ENCODE measurements at regions not wholly inside any gene's neighbourhood (a gene's known extent, or its start where the extent isn't known, plus 50 kb on each side); places are given as distances from the start of the nearest gene placed in this dataset.
A peak's percentile ranks its signal among the peaks of the same experiment; 100 is the strongest.

DNA sequence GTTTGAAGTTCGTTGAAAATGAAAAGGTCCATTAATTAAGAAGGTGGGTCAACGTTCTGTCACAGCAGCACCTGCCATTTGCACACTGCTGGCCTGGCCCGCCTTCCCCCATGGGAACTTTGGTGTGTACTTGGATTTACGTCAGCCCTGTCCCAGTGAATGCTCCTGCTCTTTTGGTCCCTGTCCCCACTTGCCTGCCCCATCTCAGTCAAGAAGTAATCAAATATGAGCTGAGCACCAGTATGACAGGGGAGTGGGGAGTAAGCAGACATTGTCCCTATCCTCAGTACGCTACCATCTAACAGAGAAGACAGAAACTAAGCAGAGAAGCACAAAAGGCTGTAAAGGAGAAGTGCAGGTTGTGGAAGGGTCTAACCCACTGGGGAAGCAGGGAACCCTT is 65.1 kb downstream of the SLC4A3 start:
- H3K27ac ChIP-seq (ENCODE audit: low read length), result no peak overlapping the region
- H3K4me1 ChIP-seq (ENCODE audit: insufficient read depth, low read length), result peaks cover 14% of the 10 kb centered on the region
- no peak overlapping the region for H3K9ac ChIP-seq (ENCODE audit: low read depth, low read length)
- H3K36me3 ChIP-seq (ENCODE audit: insufficient read depth, low read depth, low read length), result no peaks in the 10 kb centered on the region
- no peaks in the 10 kb centered on the region for H3K27me3 ChIP-seq (ENCODE audit: insufficient read depth, low read length)
- H3K9me3 ChIP-seq (ENCODE audit: insufficient read depth, low read depth, low read length), result no peaks in the 10 kb centered on the region
- H3K4me3 ChIP-seq (ENCODE audit: low read length), result no peak overlapping the region

- Histone ChIP-seq H3K27ac (ENCODE audit: low read length) (no peak overlapping the region), H3K9me3 (ENCODE audit: insufficient read depth, low read depth, low read length) (no peaks in the 10 kb centered on the region), H3K36me3 (ENCODE audit: insufficient read depth, low read depth, low read length) (no peaks in the 10 kb centered on the region), H3K9ac (ENCODE audit: low read depth, low read length) (no peak overlapping the region), H3K4me3 (ENCODE audit: low read length) (no peak overlapping the region), H3K4me1 (ENCODE audit: insufficient read depth, low read length) (peaks cover 13% of the 10 kb centered on the region), H3K27me3 (ENCODE audit: insufficient read depth, low read length) (no peaks in the 10 kb centered on the region)
Observed at GRCh38 chr2:219695145-219695709, 67.8 kb downstream of the SLC4A3 start.

DNA sequence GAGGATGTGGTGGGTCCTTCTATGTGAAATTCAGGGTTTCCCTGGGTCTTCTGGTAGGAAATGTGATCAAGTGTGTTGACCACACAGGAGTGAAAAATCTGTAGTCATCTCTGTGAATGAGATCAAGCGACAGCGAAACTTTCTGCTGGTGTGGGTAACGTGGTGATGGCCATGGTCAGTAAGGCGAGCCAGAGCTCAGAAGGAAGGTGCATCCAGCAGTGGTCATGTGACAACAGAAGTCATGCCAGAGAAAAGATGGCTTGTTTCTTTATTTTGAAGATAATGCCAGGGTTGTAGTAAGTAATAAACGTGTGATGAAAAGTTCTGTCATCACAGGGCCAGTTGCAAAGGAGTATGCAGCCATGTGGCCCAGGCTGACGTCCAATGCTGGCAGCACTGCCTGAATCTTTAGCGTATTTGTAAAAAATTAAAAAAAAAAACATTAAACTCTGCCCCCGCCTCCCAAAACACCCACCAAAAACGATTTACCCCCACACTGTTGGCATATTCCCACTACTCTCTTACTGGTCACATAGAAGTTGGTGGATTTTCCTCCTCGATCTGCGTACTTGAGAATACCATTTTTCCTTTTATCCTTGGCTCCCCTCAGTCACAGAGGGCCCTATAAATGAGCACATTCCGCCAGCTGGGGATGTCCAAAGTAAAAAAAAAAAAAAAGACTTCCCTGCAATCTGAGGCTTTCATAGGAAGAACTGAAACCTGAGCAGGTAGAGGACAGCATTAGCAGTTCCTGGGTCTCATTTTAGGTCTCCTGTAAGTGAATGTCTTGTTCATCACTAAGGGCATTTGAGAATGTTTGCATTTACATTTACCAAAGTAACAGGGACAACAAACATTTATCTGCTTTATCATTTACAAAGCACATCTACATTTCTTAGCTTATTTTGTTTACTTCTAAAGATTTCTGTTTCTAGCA is 70.6 kb downstream of the SLC4A3 start:
- peaks cover 22% of the 10 kb centered on the region for H3K4me1 ChIP-seq (ENCODE audit: insufficient read depth, low read length)
- H3K4me3 ChIP-seq (ENCODE audit: low read length), result peak overlapping the region; percentile 9; the same call in 1 of the 2 replicates
- H3K27ac ChIP-seq (ENCODE audit: low read length), result no peak overlapping the region
- H3K9me3 ChIP-seq (ENCODE audit: insufficient read depth, low read depth, low read length), result no peaks in the 10 kb centered on the region
- H3K36me3 ChIP-seq (ENCODE audit: insufficient read depth, low read depth, low read length), result no peaks in the 10 kb centered on the region
- no peaks in the 10 kb centered on the region for H3K27me3 ChIP-seq (ENCODE audit: insufficient read depth, low read length)
- no peak overlapping the region for H3K9ac ChIP-seq (ENCODE audit: low read depth, low read length)

GRCh38 chr2:219698748-219699439 is 71.5 kb downstream of the SLC4A3 start:
- H3K27ac ChIP-seq (ENCODE audit: low read length), result no peak overlapping the region

GRCh38 chr2:219699440-219699821 is 72.0 kb downstream of the SLC4A3 start:
- H3K4me3 ChIP-seq (ENCODE audit: low read length), result no peak overlapping the region
- H3K9me3 ChIP-seq (ENCODE audit: insufficient read depth, low read depth, low read length), result no peaks in the 10 kb centered on the region
- no peaks in the 10 kb centered on the region for H3K27me3 ChIP-seq (ENCODE audit: insufficient read depth, low read length)
- no peak overlapping the region for H3K27ac ChIP-seq (ENCODE audit: low read length)
- no peak overlapping the region for H3K9ac ChIP-seq (ENCODE audit: low read depth, low read length)
- no peaks in the 10 kb centered on the region for H3K36me3 ChIP-seq (ENCODE audit: insufficient read depth, low read depth, low read length)
- peaks cover 22% of the 10 kb centered on the region for H3K4me1 ChIP-seq (ENCODE audit: insufficient read depth, low read length)

More at GRCh38 chr2:219698748-219699439, 71.5 kb downstream of the SLC4A3 start:
- H3K4me3 ChIP-seq (ENCODE audit: low read length), result peak overlapping the region; percentile 9; the same call in 1 of the 2 replicates
- peaks cover 22% of the 10 kb centered on the region for H3K4me1 ChIP-seq (ENCODE audit: insufficient read depth, low read length)
- no peaks in the 10 kb centered on the region for H3K36me3 ChIP-seq (ENCODE audit: insufficient read depth, low read depth, low read length)
- H3K9ac ChIP-seq (ENCODE audit: low read depth, low read length), result no peak overlapping the region
- H3K27me3 ChIP-seq (ENCODE audit: insufficient read depth, low read length), result no peaks in the 10 kb centered on the region
- no peaks in the 10 kb centered on the region for H3K9me3 ChIP-seq (ENCODE audit: insufficient read depth, low read depth, low read length)

DNA sequence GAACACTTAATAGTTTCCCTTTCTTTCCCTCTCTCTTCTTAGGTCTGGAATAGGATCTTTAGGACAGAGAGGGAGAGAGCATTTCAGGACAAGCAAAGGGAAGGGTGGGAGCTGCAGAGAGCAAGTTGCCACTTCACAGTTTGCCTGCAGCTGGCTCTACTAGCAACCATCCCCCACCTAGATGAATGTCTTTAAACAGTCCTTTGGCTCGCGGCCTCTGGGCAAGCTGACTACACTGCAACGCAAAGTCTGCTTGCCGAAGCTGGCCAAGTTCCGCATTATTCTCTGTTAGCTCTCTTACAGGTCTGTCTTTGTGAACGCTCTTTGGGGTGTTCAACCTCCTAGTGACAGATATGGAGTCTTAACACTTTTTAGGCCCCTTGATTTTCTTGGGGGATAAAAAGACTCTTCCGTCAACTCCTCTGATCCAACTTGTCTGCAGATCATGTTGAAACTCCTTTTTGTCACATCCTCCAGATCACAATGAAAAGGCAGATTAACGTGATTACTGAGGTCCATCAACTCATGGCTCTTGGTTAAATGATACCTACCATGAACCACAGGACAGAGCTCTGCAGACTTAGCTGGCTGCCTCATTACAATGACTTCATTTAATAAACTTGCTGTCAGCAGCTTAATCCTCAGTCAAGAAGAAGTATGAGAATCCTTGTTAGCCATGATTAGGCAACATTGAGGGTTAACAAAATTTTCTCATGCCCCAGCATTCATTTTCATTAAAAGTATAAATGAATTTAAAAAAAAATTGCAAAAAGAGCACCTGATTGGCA is 74.6 kb downstream of the SLC4A3 start:
- Histone ChIP-seq H3K9ac (ENCODE audit: low read depth, low read length) (no peak overlapping the region), H3K9me3 (ENCODE audit: insufficient read depth, low read depth, low read length) (no peaks in the 10 kb centered on the region), H3K27ac (ENCODE audit: low read length) (no peak overlapping the region), H3K27me3 (ENCODE audit: insufficient read depth, low read length) (no peaks in the 10 kb centered on the region), H3K4me1 (ENCODE audit: insufficient read depth, low read length) (peaks cover 28% of the 10 kb centered on the region), H3K36me3 (ENCODE audit: insufficient read depth, low read depth, low read length) (no peaks in the 10 kb centered on the region), H3K4me3 (ENCODE audit: low read length) (0 out of 2 replicates have a peak overlapping the region, but pooled peaks have one; percentile 13)

DNA sequence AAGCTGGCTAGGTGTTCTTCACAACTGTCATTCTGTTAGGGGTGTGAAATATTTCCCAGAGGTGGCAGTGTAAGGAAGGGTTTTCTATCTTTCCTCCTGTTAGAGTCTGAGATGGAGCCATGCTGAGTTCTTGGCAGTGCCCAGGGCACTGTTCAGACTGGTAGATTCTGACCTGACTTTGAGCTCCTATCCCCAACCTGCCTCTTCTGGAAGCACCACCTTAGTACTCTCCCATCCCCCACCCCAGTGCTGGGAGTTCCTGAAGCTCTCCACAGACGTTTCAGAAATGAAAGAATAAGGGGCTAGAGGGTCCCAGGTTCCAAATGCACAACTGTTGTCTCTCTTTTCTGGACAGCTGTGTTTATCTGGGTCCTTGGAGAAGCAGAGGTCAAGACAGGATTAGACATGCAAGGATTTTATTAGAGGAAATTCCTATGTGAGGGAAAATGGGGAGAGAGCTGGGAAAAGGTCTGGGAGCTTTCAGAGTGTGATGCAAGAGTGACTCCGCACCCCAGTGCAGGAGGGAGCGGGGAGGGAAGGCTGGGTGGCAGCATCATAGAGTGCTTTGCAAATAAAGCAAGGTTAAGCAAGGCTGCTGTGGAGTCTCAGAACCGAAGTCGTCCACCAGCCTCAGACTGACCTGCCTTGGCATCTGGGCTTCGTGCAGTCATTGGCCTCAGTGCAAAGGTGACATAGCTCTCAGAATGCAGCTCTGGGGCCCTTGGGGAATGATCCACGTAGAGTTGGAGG is 75.5 kb downstream of the SLC4A3 start:
- H3K9me3 ChIP-seq (ENCODE audit: insufficient read depth, low read depth, low read length), result no peaks in the 10 kb centered on the region
- H3K4me3 ChIP-seq (ENCODE audit: low read length), result no peak overlapping the region
- no peak overlapping the region for H3K9ac ChIP-seq (ENCODE audit: low read depth, low read length)
- no peaks in the 10 kb centered on the region for H3K27me3 ChIP-seq (ENCODE audit: insufficient read depth, low read length)
- no peaks in the 10 kb centered on the region for H3K36me3 ChIP-seq (ENCODE audit: insufficient read depth, low read depth, low read length)
- H3K4me1 ChIP-seq (ENCODE audit: insufficient read depth, low read length), result peaks cover 32% of the 10 kb centered on the region
- no peak overlapping the region for H3K27ac ChIP-seq (ENCODE audit: low read length)

GRCh38 chr2:219704878-219705277 is 77.4 kb downstream of the SLC4A3 start:
- H3K27me3 ChIP-seq (ENCODE audit: insufficient read depth, low read length), result no peaks in the 10 kb centered on the region
- H3K36me3 ChIP-seq (ENCODE audit: insufficient read depth, low read depth, low read length), result no peaks in the 10 kb centered on the region
- no peak overlapping the region for H3K9ac ChIP-seq (ENCODE audit: low read depth, low read length)
- H3K9me3 ChIP-seq (ENCODE audit: insufficient read depth, low read depth, low read length), result no peaks in the 10 kb centered on the region; the same call in 1 of the 2 replicates
- no peak overlapping the region for H3K4me3 ChIP-seq (ENCODE audit: low read length)
- peaks cover 26% of the 10 kb centered on the region for H3K4me1 ChIP-seq (ENCODE audit: insufficient read depth, low read length)
- H3K27ac ChIP-seq (ENCODE audit: low read length), result no peak overlapping the region

GRCh38 chr2:219706823-219707281 is 79.4 kb downstream of the SLC4A3 start:
- no peaks in the 10 kb centered on the region; the same call in 1 of the 2 replicates for H3K9me3 ChIP-seq (ENCODE audit: insufficient read depth, low read depth, low read length)
- H3K4me1 ChIP-seq (ENCODE audit: insufficient read depth, low read length), result peaks cover 21% of the 10 kb centered on the region
- H3K27ac ChIP-seq (ENCODE audit: low read length), result no peak overlapping the region
- H3K9ac ChIP-seq (ENCODE audit: low read depth, low read length), result no peak overlapping the region
- no peaks in the 10 kb centered on the region for H3K36me3 ChIP-seq (ENCODE audit: insufficient read depth, low read depth, low read length)
- no peak overlapping the region for H3K4me3 ChIP-seq (ENCODE audit: low read length)
- H3K27me3 ChIP-seq (ENCODE audit: insufficient read depth, low read length), result no peaks in the 10 kb centered on the region

DNA sequence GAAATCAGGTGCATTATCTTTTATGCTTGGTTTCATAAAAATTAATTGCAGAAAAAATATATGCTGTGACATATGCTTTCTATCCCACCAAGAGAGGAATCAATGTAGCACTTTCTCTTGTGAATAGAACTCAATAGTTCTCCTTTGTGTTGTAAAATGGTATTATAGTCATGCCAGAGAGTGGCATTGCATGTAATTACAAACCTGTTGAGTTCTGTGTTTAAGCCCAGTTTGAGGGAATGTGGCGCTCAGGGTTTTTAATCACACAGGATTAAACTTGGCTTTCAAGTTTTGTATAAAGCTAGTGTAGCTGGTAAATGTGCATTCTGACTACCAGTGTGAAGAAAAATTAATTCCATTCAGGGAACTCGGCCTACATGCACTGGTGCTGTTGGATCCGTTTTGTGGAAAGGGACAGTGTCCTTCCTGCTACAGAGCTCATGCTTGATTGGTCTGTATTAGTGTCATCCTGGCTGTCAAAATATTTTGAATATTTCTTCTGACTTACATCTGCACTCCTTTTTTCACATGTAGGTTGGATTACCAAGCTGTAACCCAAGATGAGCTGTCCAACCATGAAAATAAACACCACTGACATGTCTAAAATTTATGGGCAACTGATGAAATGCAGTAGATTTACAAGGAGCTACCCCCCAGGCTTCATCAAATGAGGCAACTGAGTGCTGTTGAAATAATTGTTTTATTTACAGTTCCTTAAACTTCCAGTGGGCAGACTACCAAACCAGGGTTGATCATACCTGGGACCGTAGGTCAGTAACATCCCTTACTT is 80.3 kb downstream of the SLC4A3 start:
- Histone ChIP-seq H3K36me3 (ENCODE audit: insufficient read depth, low read depth, low read length) (no peaks in the 10 kb centered on the region), H3K9me3 (ENCODE audit: insufficient read depth, low read depth, low read length) (no peaks in the 10 kb centered on the region; the same call in 1 of the 2 replicates), H3K27ac (ENCODE audit: low read length) (no peak overlapping the region), H3K4me3 (ENCODE audit: low read length) (no peak overlapping the region), H3K4me1 (ENCODE audit: insufficient read depth, low read length) (peaks cover 17% of the 10 kb centered on the region), H3K9ac (ENCODE audit: low read depth, low read length) (no peak overlapping the region), H3K27me3 (ENCODE audit: insufficient read depth, low read length) (no peaks in the 10 kb centered on the region)
